Activated gamma-delta T cell treated with anti-CD3 and anti-CD28 coated beads, Interleukin-2, amount 50 U/mL, for 16 hours (primary cell): ENCODE measurements at regions not wholly inside any gene's neighbourhood (a gene's known extent, or its start where the extent isn't known, plus 50 kb on each side); places are given as distances from the start of the nearest gene placed in this dataset.

ENCODE experiments used
- DNase-seq: peaks from one replicate; pipeline ENCODE4 v3.0.0-alpha.2; 2020; ENCODE audit warnings: low read depth

DNA sequence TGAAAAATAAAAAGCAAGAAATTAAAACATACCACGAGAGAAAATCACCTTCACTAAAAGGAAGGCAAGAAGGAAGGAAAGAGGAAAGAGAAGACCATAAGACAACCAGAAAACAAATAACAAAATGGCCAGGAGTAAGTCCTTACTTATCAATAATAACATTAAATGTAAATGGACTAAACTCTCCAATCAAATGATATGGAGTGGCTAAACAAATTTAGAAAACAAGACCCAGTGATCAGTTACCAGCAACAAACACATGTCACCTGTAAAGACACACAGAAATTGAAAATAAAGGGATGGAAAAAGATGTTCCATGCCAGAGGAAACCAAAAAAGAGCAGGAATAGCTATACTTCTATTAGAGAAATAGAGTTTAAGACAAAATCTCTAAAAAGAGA, 85.0 kb upstream of the SLC38A4 start:
- DNase-seq = no peak

- no peak for DNase-seq
Measured at GRCh38 chr12:46914336-46914735, 88.5 kb upstream of the SLC38A4 start.

DNA sequence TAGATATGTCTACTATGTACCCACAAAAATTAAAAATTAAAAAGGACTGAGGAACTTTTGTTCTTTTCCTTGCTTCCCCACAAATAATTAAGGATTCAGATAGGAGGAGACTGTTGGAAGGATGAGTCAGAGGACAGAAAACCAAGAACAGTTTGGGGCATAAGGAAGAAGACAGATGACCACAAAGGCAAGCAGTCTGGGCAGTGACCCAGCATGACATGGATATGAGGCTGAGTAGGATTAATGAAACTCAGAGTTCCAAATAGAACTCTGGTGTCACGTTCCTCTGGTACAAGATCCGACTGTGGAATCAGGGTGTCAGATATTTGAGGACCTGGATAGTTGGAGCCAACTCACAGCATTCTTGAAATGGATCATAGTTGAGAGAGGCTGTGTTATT, 89.3 kb upstream of the SLC38A4 start:
- no peak for DNase-seq

GRCh38 chr12:46915836-46916235, 90.0 kb upstream of the SLC38A4 start:
- no peak for DNase-seq

- no peak for DNase-seq
Measured at GRCh38 chr12:46916796-46917419, 91.1 kb upstream of the SLC38A4 start.

DNA sequence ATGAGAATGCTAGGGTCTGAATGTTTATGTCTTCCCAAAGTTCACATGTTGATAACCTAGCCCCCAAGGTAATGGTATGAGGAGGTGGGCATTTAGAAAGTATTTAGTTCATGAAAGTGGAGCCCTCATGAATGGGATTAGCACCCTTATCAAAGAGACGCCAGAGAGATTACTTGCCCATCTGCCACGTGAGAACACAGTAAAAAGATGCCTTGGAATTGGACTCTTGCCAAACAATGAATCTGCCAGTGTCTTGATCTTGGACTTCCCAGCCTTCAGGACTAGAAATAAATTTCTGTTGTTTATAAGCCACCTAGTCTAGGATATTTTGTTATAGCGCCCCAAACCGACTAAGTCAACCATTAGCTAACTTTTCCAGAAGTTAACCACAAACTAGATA, 92.0 kb upstream of the SLC38A4 start:
- DNase-seq = no peak

DNA sequence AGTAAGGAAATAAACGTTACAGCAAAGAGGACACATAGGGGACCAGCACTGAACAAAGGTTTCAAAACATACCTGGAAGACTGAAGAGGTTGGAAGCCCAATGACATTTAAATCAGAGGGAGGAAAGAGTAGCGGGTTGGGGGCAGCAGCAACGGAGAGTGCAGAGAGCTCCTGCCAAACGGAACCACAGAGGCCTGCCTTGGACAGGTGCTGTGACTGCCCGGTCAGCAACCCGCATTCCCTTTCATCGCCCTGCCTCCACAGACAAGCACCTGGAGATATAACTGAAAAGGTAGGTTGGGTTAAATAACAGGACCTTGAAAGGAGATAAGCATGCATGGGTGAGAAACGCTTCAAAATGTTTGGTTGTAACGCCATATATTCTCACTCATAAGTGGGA, 92.8 kb upstream of the SLC38A4 start:
- no peak for DNase-seq

DNA sequence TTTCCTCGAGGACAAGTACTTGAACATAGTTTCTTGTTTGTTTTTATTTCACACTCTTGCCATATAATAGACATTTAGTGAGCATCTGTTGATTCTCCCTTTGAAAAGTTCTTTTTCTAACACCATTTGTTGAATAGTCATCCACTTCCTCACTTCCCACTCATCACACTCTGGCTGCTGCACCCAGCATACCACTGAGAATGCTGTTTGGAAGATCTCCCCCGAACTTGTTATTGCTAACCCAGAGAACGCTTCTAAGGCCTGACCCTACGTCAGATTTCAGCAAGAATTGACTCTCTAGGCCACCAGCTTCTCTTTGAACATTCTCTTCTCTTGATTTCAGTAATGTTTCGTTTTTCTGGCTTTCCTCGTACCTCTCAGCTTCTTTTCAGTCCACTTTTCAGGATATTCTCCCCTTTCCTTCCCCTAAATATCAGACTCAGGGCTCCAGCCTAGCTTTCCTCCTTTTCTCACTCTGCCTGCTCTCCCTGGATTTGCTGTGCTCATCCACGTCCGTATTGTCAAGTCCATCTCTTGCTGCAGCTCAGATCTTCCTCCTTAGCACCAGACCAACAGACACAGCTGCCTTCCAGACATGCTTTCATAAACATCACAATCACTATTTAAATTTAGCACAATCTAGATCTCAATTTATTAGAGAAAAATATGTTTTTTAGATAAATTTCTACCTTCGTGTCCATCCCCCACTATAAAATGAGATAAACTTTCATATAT, 94.0 kb upstream of the SLC38A4 start:
- DNase-seq = no peak

DNA sequence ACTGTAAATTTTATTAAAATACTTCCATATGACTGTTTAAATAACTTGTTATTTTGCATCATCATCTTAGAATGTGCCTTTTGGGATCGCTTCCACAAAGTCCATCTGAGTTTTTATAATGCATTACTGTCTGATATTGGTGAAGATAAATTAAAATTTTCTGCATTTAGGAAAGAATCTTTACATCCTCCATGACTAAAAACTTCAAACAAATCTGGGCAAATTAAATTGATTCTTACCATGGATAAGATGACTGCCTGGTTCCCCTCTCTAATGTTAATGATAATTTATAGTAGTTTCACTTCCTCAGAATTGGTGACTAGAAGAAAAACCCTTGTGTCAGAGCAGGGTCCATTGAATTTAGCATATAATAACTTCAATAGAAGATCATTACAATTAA, 94.7 kb upstream of the SLC38A4 start:
- DNase-seq = no peak

GRCh38 chr12:46921048-46921763, 95.4 kb upstream of the SLC38A4 start:
- DNase-seq = no peak

DNA sequence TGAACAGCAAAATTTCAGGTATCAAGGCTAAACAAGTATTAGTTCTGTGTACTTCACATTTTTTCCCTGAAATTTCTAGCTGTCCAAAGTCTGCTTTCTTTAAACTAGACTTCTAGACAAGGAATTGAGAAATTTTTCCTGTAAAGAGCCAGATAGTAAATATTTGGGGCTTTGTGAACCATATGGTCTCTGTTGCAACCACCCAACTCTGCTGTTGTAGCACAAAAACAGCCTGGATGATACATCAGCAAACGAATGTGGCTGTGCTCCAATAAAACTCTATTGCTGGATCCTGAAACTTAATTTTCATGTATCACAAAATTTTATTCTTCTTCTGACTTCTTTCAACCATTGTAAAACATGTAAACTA, 96.0 kb upstream of the SLC38A4 start:
- no peak for DNase-seq

DNA sequence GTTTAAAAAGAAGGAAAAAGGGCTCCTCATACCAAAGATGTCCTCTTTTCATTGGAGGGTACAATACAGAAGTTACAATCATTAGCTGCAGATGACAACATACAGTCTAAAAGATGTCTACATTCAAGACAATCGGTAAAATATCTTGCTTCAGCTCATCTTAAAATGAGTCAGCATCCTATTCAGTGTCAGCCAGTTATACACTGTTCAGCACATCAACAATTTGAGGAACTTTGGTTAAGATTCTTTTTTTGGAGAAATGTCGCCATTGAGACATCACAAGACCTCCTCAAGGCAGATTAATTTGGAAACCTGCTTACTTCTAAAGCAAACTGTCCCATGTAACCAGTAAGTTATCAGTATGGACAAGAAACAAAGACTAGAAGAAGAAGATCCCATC, 100.7 kb upstream of the SLC38A4 start:
- no peak for DNase-seq

DNA sequence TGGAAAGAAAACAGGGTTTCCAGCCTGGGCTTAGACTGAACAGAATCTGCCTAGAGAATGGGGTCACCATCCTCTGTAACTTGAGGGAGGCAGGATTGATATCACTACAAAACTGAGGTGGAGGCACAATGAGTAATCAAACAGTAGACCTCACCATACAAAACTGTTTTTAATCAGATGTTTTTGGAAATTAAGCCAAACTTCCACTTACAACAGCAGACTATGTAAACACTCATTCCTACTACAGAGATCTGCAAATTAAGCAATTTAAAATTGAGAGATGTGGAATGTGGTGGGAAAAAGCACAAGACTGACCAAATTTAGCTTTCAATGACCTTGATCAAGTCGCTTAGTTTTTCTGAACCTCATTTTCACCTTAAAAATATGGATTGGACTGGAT, 104.3 kb upstream of the SLC38A4 start:
- DNase-seq = no peak

- DNase-seq = no peak
Measured at GRCh38 chr12:46933947-46934346, 108.2 kb upstream of the SLC38A4 start.

DNA sequence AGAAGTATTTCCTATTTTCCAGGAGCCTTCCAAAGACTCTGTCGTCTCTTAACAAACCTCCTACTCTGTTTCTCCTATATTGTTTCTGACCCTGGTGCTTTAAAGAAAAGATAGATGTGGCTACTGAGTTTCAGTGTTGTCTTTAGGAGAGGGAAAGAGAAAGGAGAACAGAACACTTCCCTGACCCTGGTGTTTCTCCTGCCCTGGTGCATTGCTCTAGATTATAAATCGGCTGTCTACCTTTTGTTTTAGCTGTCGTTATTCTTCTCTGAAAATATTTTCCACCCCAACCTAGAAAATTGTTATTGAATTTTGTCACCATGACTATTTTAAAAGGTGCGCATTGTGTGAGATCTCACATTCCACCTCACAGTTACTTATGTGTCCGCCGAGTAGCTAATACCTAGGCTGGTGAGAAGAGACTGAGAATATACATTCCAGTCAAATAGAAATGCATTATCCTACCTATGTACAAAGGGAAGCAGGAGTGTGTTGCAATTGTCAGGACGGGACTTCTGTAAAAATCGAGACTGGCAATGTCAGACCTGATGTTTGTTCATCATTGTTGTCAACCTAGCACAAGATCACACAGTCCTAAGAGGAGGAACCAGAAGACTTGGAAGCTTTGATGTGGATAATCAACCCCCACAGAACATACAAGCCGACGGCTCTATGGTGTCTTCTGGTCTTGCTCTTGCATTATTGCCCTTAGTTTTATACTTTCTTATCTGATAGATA, 108.7 kb upstream of the SLC38A4 start:
- no peak for DNase-seq

GRCh38 chr12:46935271-46935847, 109.6 kb upstream of the SLC38A4 start:
- DNase-seq = no peak

GRCh38 chr12:46936042-46936441, 110.2 kb upstream of the SLC38A4 start:
- DNase-seq = no peak

DNA sequence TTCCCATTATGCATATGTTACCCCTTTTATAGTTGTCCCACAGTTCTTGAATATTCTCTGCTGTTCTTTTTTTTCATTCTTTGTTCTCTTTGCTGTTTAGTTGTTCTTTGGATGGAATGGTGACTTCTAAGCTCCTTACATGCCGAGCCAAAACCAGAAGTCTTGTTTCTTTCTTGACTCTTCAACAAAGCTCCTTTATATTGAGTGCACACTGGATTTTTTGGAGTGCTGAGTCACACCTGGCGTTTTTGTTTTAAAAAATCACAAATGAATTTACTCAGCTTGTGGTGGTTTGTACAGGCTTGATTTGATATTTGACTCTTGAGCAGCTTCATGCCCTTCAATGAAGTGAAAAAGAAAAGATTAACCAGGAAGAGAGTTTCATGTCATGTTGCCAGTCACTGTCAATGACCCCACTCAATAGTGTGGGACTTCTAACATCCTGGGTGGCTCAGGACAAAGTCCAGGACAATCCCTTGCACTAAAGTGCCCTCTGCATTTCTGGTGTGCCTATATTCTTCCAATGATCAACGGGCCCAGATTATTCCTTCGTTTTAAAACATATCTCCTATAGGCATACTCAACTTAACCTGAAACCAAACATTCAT, 112.4 kb upstream of the SLC38A4 start:
- DNase-seq = no peak

DNA sequence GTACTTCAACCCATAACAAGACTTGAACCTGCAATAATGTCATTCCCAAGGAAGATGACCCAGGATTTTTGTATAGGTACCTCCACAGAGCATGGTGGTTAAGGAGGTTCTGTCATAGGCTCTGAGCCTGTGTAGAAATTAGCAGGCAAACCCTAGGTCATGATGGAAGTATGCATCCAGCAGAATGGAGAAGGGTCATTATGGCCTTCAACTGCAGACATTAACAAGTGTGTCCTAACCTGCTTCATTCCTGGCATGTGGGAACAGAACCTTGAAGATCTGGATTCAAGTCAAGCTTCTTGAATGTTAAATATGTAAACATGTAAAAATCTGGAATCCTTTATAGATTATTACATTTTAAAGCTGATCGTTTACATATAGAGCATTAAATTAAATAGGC, 116.2 kb upstream of the SLC38A4 start:
- no peak for DNase-seq

DNA sequence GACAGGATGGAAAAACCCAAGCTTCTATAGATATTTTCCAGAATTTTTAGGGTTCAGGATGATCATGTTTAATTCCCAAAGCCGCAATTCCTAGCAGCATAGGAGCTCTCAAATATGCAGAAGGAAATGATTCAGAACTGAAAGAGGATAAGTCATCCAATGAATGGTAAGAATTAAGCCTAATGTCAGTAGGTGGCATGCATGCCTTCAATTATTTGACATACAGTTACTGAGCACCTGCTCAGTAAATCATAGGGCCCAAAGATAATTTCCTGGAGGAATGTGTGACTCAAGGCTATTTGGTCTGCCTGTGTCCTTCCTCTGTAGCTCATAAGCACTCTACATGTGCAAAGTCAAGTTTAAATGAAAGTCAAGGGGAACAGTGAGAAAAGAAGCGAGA, 116.8 kb upstream of the SLC38A4 start:
- DNase-seq = no peak

GRCh38 chr12:46944088-46944487, 118.3 kb upstream of the SLC38A4 start:
- DNase-seq = no peak

- DNase-seq = no peak
Measured at GRCh38 chr12:46944771-46945170, 119.0 kb upstream of the SLC38A4 start.
